Activated CD4-positive, alpha-beta T cell treated with anti-CD3 and anti-CD28 coated beads for 48 hours (primary cell): ENCODE measurements at regions not wholly inside any gene's neighbourhood (a gene's known extent, or its start where the extent isn't known, plus 50 kb on each side); places are given as distances from the start of the nearest gene placed in this dataset.

Source experiments
- DNase-seq: peaks from one replicate; pipeline ENCODE4 v3.0.0-alpha.2; 2020

DNA sequence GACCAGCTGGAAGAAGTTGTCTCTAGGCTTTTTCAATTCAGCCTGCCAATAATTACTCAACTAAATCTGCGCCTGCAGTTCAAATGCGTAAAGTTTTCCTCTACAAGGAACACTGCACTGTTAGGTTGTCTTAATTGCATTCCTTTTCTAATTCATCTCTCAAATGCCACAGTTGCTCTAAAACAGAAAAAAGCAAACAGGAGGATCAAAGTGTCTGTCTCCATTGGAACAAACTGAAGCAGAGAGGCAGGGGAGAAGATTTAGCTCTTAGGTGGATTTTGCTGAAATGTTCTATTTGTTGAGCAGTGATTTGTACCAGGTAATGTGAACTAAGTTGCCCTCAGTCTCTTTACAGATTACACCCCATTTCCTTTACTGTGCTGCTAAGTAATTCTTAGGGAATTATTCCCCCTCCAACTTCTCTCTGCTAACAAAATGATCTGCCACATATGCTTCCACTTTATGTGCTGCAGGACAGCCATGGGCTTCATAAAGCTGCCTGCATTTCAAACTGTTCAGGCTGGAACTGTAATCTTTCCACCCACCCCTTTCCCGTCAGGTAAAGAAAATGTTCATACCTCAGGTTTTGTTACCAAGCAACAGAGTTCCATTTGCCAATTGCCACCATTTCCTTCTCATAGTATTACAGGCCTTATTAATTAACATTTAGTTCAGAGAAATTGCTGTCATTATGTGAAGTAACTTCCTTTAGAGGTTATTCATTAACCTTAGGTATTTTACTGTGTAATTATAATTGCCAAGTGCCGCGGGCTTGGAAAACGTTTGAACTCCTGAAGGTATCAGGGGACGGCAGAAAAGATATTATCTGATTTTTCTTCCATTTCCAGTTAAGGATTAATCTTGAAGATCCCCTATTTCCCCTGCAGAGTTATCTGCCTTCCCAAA lies 149.3 kb downstream of the SPRY1 start:
- DNase-seq = no peak

DNA sequence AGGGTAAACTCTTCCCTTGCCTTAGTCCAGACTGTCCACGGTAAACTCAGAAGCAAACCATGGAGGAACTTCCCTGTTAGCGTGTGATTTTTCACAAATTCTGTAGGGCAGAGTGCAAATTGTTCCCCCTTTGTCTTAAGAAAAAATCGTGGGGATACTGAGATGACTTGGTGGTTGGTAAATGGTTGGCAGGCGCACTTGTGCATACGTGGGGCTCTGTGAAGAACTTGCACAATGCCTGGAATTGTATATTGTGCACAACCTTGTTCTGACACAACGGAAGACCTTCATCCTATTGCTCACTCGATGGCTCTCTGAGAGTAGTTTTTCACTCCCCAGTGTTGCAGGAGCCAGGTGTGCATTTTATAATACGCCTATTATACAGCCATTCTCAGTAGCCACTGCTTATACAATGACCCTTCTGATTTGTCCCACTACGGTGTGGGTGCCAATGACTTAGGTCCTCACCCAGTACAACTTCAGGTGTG lies 150.0 kb downstream of the SPRY1 start:
- no peak for DNase-seq

DNA sequence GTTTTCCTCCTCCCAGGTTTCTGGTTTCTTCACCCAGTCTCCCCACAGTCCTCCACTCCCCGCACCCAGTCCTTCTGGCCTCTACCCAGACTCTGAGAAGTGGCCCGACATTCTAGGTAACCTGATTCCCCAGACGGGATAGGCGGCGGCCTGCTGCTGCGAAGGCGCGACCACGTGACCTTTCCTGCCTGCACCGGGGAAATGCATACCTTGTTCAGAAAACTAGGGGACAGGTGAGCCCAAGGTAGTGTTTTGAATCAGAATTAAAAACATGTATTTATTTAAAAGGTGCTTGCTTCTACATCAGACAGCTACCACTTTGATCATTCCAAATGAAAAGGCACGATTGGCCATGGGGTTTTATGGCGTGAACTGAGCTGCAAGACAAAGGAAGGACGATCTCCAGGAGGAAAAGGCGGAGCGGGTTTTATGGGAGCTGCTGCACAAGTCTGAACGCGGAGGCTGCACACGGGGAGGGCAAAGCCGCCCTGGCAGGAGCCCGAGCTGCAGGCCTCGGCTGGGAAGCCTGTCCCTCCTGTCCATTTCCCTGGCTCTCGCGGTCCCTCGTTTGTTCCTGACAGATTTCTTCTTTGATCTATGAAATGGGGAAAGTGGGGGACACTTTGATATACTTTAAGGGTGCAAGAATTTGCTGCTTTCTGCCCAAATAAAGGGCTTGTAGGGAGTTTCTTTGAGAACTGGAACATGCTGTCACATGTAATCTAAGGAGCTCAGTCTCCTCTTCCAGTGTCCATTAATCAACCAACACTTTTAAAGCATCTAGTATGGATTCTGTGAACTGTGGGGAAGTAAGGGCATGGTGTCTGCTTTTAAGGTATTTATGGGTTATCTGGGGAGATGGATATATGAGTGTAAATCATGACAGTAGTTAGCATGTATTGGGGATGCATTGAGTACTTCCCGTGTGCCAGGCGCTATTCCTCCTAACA lies 150.9 kb downstream of the SPRY1 start:
- no peak for DNase-seq

DNA sequence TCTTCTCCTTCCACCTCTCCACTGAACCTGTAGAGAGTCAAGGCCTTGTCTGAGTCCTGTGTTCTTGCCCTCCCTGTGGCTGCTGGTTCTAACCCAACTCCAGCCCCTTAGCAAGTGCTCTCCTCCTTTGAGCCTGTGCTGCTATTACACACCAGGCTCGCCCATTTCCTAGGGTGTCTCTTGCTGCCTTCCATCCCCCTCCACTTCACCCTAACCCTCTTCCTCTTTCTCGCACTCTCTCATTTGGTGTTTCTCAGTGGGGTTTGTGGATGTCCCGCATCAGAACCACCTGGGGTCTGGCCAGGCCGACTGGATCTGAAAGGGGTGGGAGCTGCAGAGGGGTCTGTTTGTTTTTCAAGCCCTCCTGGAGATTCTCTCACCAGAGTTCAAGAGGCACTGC lies 156.7 kb downstream of the SPRY1 start:
- DNase-seq = no peak

DNA sequence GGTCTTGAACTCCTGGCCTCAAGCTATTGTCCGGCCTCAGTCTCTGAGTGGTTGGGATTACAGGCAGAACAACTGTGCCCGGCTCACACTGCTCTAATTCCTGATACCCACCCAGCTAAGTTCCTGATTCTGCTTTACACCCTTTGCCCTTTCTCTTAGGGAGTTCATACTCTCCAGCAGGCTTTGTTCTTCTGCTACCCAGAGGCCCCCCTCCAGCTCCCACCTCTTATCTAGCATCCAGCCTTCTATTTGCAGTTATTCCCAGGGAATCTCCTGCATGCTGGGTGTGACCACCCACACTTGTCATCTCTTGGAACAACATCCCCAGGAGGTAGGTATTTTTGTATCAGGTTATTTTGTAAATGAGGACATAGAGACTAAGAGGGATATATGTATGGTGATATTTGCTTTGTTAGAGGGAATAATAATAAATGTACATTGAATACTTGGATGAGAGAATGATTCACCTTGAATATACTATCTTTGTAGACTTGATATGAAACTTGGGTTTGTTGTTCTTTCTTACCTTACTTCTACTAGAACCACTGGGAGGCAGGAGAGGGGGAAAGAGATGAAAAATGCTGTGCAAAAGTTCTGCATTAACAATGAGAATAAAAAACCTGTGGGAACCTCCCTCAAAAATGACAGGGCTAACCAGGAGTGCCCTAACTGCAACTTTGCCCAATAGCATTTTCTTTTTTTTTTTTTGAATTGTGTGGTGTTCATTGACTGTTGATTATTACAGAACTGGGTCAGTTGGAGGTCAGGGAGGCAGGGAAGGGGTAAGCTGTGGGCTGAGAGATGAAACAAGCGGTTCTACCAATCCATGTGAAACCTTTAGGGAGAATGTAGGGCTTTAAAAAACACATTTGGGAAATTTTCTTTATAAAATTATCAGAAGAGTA lies 157.4 kb downstream of the SPRY1 start:
- DNase-seq = no peak

DNA sequence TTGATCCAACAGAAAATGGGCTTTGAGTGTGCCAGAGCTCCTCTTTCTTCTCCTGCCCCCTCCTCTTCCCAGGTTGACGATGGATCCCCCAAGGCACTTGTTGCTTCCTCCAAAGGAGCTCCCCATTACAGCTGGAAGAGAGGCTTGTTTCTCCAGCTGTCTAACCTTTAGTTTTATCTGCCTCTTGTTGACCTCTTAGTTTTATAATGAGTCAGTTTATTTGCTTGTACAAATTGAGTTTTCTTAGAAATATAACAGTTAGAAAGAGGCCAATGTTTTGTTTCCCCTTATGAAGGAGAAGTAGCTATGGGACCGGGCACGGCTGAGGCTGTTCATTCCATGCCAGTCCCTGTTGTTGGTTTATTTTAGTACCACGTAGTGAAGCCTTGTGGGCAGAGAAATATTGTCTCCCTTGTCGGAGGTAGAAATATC lies 158.2 kb downstream of the SPRY1 start:
- no peak for DNase-seq

DNA sequence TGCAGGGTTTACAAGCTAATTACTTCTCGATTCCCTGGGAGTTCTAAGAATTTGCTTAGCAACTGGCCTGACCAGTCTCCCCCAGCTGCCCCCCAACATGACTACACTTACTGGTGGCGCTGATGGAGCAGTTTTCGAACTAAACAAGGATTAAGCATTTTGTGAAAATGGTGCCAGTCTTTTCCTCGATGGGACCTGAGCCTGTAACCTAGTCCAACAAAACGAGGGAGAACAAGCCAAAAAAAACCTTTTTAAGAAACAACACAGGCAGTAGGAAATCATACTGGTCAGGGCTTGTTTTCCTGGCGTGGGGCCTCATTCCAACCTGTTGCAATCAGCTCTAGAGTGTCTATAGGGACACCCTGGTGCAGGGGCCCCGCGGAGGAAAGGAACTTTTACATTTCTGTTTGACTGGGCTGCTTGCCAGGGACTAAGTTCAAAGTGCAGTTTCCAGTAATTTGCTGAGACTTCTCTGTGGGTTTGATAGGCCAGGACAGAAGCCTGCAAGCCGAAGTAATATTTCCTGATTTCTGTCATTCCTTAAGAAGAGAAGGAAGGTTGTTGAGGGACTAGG lies 158.7 kb downstream of the SPRY1 start:
- no peak for DNase-seq

DNA sequence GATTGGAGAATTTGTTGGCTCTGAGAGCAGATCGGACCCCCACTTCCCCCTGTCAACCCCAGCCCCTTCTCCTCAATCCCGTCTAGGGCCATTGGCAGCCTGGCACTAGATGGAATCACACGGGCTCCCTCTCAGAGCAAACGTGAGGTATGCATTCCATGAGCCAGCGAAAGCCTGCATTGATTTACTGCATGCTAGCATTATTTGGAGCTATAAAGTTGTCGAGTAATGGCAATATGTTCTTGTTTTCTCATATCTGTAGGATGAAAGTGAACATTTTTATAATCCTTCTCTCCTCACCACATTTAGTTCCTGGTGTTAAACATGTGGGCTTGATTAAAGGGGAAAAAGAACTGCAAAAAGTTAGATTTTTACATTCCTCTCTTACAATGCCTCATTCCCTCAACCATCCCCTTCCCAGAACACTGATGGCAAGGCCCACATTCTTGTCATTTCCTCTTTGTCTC lies 159.2 kb downstream of the SPRY1 start:
- no peak for DNase-seq

DNA sequence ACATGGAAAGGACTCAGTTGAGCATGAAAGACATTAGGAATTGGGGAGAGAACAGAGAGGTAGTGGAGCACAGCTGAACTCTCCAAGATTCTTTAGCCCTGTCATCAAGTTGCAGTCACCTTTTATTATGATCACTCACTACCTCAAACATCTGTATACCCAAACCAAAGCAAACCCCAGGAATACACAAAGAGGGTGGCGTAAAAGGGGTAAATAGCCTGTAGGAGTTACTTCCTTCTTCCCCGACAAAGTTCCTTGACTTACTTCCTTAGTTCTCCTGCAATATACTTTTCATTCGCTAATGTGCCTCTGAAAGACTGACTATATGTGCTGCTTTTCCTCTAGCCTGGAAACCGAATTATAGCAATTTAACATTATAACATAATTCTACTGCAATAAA lies 159.9 kb downstream of the SPRY1 start:
- no peak for DNase-seq

DNA sequence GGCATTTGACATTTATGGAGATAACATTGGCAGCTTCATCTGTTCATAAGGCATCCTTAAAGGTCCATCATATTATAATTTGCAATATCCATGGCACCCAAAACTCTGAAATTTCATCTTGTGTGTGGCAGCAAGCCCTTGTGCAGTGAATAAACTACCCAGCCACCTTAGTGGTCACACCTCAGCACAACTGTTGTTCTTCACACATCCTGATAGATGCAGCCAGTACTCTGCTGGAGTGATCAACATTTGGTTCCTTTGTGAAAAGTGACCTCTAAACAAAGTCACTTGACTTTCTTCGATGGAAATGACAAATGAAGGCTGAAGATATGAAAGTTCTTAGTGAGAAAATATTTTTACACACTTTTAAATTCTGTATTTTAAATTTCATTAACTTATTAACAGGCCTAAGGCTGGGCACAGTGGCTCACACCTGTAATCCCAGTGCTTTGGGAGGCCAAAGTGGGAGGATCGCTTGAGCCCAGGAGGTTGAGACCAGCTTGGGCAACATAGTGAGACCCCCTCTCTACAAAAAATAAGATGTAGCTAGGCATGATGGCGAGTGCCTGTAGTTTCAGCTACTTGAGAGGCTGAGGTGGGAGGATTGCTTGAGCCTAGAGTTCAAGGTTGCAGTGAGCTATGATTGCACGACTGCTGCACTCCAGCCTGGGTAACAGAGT lies 161.4 kb downstream of the SPRY1 start:
- no peak for DNase-seq

DNA sequence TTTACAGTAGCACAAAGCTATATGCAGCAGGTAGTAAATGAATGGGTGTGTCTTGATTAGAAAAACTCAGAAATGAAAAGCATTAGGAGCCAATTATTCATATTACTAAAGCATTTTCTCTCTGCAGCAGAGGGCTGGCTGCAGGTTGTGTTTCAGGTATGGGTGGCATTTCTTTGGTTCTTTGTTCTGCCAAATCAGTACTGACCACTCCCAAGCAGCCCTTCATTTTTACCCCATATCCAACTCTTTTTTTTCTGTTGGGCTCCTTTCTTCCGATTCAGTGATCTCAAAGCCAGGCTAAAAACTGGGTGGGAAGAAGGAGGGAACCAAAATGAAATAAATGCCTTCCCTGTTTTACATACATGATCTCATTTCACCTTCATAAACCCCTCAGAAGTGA lies 162.3 kb downstream of the SPRY1 start:
- no peak for DNase-seq

DNA sequence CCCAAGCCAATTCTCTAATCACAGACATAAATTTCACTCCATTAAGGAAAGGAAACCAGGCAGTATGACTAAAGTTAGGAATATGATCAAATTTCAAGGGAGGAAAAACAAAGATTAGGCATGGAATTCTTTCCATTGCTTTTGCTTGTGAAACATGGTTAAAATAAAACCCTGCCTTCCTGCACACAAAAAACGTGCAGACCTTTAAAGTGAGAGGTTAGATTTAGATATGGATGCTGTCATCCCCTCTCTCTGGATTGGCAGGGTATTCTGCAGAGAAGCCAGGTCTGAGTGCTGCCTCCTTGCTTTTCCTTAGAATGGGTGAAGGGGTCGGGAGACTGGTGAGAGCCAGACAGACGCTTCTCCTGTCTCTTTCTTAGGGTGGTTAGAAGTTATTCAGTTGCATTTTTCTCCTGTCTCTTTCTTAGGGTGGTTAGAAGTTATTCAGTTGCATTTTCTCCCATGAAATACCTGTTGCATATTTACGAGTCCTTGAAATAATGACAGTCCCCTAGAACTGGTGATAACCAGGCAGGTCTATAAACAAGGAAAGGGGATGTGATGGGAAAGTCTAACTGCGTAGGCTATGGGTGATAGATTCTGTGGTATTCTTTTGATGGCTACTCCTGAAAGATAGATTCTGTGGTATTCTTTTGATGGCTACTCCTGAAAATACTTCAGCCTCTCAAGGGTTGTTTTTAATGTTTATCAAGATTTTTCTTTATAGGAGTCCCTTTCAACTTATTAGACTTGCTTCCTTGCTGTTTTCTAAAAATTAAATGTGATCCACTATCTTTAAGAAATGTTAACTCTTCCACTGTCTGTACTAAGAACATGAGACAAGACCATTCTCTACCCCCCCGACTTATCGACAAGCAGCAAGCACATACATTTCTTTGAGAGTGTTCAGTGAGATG lies 163.6 kb downstream of the SPRY1 start:
- no peak for DNase-seq

DNA sequence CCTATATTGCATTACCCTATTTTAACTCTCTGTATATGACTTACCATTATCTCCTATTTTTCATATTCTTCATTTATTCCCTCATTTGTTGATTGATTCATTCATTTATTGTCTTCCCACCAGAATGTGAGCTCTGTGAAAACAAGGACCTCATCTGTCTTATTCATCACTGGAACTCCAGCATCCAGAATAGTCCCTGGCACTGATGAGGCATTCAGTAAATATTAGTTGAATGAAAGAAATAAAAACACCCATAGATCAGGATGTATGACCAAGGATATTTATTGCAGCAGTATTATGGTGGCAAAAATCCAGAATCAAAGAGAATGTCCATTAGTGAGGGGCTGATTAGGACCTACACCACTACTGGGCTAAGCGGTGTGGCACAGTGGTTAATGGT lies 164.9 kb downstream of the SPRY1 start:
- no peak for DNase-seq

DNA sequence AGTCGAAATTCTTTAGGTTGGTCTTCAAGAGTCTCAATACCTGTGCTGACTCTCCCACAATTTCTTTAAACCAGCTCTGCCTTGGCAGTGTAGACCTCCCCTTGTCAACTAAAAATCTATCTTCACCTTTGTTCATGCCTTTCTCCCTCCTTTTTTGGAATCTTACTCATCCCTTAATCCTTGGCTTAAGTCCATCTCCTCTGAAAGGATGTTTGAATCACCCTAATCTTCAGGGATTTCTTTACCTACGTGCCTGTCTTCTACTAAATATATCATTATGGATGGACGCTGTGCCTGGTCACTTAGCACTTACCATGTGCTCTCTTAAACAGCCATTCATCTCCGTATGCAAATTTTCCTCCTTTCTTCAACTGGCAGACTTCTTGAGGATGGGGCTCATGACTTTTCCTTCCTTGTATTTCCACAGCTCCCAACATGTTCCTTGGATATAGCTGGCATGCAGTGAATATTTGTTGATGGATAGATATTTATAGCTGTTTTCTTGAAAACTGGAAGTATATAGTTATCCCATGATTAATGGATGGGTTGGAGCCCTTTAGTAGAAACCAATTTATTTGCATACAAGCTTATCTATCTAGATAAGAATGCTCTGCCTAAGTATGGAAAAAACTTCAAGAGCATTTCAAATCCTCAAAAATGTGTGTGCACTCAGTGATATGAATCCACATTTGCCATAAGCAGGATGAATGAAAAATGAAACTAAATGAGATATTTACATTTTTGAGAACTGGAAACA lies 166.6 kb downstream of the SPRY1 start:
- no peak for DNase-seq

DNA sequence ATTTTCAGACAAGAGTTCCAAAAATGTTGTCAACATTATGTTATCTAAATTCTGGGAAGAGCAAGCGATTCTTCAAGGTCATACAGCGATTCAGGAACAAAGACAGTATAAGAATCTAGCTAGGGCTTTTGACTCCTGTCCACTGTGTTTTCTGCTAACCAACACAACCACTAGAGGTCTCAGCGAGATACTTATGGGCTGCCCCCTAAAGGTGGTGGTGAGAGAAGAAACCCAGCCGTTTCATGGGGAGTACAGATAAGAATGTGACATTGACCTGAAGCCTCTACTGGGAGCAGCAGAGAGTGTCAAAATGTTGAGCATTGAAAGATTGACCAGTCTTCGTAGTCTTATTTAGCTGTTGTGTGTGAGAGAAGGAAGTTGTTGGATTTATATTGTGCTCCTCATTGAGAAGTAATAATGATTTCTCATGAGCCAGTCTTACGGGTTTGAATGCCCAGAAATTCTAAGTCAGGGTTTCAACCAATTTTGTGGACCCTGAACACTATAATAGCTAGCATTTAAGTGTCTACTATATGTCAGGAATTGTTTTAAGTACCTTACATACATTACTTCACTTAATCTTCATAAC lies 168.3 kb downstream of the SPRY1 start:
- DNase-seq = peak; percentile 56

DNA sequence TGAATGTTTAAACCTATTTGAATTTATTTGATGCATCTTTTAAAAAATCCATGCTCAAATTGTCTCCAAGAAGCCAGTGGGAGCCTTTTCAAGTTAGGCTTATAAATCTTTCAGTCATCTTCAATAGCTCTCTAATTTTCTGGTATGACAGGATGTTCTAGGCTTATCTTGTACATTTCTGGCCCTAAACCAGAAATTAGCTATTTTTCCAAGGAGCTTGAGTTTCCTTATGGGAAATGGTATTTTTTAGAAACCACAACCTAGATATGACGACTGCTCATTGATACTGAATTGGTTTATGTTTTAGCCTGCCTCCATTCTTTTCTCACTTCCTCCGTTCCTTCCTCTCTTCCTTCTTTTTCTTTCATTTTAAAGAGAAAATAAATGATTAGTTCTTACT lies 172.3 kb downstream of the SPRY1 start:
- DNase-seq = no peak

DNA sequence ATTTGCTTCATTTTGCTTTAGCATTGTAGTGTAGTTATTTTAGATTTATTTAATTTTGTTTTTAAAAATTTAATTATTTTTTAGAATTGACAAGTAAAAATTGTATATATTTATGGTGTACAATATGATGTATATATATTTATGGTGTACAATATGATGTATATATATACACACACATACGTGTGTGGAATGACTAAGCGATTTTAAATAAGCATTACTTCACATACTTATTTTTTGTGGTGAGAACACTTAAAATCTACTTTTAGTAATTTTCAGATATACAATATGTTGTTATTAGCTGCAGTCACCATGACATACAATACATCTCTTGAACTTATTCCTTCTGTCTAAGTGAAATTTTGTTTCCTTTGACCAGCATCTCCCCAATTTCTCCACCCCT lies 172.9 kb downstream of the SPRY1 start:
- DNase-seq = no peak

DNA sequence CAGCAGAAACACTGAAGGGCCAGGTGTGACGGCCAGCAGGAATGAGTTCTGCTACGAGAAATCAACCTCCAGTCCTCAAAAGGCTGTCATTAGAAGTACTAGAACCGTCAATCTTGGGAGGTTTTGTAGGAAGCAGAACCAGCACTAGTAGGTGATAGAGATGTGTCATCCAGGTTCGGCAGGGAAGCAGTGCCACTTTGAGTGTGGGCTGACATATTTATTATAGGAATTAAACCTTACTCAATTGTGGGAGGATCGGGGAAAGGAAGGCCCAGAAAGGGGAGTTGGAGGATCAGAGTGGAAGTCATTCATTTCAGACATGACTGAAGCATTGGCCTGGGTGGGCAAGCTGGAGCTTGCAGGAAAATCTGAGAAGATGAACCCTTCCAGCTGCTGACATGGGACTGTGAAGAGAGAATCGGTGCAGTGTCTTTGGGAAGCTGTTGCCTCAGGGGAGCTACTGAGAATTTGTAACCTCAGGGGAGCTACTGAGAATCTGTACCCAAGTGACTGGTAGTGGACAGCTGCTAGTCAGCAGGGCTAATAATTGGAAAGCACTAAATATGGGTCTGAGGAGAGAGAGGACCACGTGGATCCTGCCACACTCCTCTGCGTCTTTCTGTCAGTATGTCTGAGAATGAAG lies 177.4 kb downstream of the SPRY1 start:
- no peak for DNase-seq

DNA sequence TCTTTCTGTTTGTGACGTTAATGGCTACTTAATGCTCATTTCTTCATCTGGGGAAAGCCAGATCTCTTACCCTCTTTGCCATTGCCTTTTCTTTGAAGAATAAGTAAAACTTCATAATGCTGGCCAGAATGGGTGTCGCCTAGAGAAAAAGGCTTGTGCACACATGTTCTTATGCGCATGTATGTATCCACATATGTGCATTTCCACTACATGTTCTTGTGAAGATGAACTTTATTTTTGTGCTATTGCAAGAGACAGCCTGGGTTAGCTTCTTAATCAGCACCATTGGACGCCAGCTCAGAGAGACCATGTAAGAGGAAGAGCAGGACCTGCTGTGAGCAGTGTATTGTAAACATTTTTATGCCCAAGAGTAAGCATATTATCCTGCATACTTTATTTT lies 178.7 kb downstream of the SPRY1 start:
- no peak for DNase-seq
